Stimulated activated naive CD8-positive, alpha-beta T cell treated with anti-CD3 and anti-CD28 coated beads, Interleukin-15, Interleukin-2, amounts not matched to agents 100 U/mL and 50 U/mL, for 24 hours (primary cell): ENCODE measurements at regions not wholly inside any gene's neighbourhood (a gene's known extent, or its start where the extent isn't known, plus 50 kb on each side); places are given as distances from the start of the nearest gene placed in this dataset.
"Not testable (repeated sequence)": the region's sequence is repeated elsewhere in the genome, so short reads cannot be mapped to it uniquely, and the experiment has no call there.

ENCODE experiments used
- ATAC-seq: fragments of 150-1000 bp; cut with Tn5 transposase; one replicate; pipeline ENCODE4 v1.10.0; 2021
- DNase-seq: peaks from one replicate; pipeline ENCODE4 v3.0.0; 2021

GRCh38 chr7:68843985-68844384 lies 754.3 kb upstream of the AUTS2 start:
- not testable (repeated sequence) for ATAC-seq

GRCh38 chr7:68846811-68847325 lies 751.4 kb upstream of the AUTS2 start:
- DNase-seq (no peak), ATAC-seq (no peak)

More at GRCh38 chr7:68843985-68844384, 754.3 kb upstream of the AUTS2 start:
- DNase-seq, result not testable (repeated sequence)

- no peak for ATAC-seq
- DNase-seq, result no peak
Measured at GRCh38 chr7:68853254-68853653, 745.0 kb upstream of the AUTS2 start.

- DNase-seq (no peak), ATAC-seq (no peak)
Measured at GRCh38 chr7:68857571-68857970, 740.7 kb upstream of the AUTS2 start.

GRCh38 chr7:68858497-68858896 lies 739.8 kb upstream of the AUTS2 start:
- no peak for DNase-seq

GRCh38 chr7:68861171-68861570 lies 737.1 kb upstream of the AUTS2 start:
- ATAC-seq (no peak), DNase-seq (no peak)

More at GRCh38 chr7:68858497-68858896, 739.8 kb upstream of the AUTS2 start:
- no peak for ATAC-seq

GRCh38 chr7:68862261-68862660 lies 736.0 kb upstream of the AUTS2 start:
- ATAC-seq (no peak), DNase-seq (no peak)

- DNase-seq, result no peak
- ATAC-seq, result no peak
Measured at GRCh38 chr7:68862736-68863135, 735.5 kb upstream of the AUTS2 start.

GRCh38 chr7:68865351-68866199 lies 732.7 kb upstream of the AUTS2 start:
- DNase-seq, result no peak

GRCh38 chr7:68866200-68866570 lies 732.1 kb upstream of the AUTS2 start:
- DNase-seq (no peak), ATAC-seq (no peak)

More at GRCh38 chr7:68865351-68866199, 732.7 kb upstream of the AUTS2 start:
- no peak for ATAC-seq

GRCh38 chr7:68866721-68867120 lies 731.6 kb upstream of the AUTS2 start:
- DNase-seq, ATAC-seq: not testable (repeated sequence)

GRCh38 chr7:68868978-68869377 lies 729.3 kb upstream of the AUTS2 start:
- no peak for DNase-seq
- ATAC-seq, result no peak

GRCh38 chr7:68873616-68874015 lies 724.7 kb upstream of the AUTS2 start:
- DNase-seq, result no peak
- no peak for ATAC-seq

- DNase-seq, result no peak
- ATAC-seq, result no peak
Measured at GRCh38 chr7:68875857-68876256, 722.4 kb upstream of the AUTS2 start.

GRCh38 chr7:68887116-68887515 lies 711.2 kb upstream of the AUTS2 start:
- DNase-seq, ATAC-seq: not testable (repeated sequence)

GRCh38 chr7:68888971-68889385 lies 709.3 kb upstream of the AUTS2 start:
- DNase-seq, result no peak
- no peak for ATAC-seq

- no peak for ATAC-seq
- DNase-seq, result no peak
Measured at GRCh38 chr7:68892236-68892635, 706.0 kb upstream of the AUTS2 start.

GRCh38 chr7:68893411-68893810 lies 704.9 kb upstream of the AUTS2 start:
- DNase-seq (no peak), ATAC-seq (no peak)

- DNase-seq, ATAC-seq: not testable (repeated sequence)
Measured at GRCh38 chr7:68899156-68899555, 699.1 kb upstream of the AUTS2 start.

GRCh38 chr7:68900096-68900495 lies 698.2 kb upstream of the AUTS2 start:
- DNase-seq, result no peak
- no peak for ATAC-seq

GRCh38 chr7:68904630-68905029 lies 693.6 kb upstream of the AUTS2 start:
- DNase-seq, result no peak
- no peak for ATAC-seq

GRCh38 chr7:68911754-68912153 lies 686.5 kb upstream of the AUTS2 start:
- no peak for ATAC-seq
- DNase-seq, result no peak

GRCh38 chr7:68914006-68914405 lies 684.3 kb upstream of the AUTS2 start:
- DNase-seq (no peak), ATAC-seq (no peak)
